ENCODE measurements at regions not wholly inside any gene's neighbourhood (a gene's known extent, or its start where the extent isn't known, plus 50 kb on each side); places are given as distances from the start of the nearest gene placed in this dataset.

DNA sequence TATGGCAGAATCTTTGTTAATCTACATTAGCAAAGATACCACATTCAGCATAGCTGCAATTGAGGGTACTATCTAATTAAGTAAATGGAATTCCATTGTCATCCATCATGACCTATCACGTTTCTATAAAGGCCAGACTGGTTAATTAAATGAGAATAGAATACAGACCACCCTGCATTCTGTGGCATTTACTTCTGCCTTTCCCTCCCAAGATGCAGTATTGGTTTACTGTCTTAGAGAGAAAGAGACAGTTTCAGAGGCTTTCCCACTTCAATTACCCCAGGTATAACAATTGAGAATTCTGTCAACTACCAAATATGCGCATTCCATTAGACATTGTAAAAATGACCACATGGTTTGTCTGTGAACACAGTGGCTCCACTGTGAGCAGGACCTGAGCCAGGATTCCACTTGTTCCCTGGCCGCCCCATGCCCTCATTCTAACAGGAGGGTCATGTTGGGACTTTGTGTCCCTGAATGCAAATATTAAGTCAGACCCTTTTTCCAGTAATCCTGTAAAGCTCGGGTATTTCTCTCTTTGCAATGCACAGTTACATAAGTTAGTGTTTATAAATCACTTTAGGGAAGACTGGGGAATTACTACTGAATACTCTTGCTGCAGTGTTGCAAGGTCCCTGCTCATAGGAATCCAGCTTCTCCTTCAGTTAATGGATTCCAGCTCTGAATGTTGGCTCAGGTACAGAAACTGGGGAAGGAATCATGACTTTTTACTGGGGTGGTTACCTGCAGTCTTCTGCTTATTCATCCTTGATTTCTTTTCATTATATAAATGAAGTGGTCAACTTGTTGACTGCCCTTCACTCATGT is 261.0 kb downstream of the PDGFC start:
- DNase-seq (ENCODE audit: low spot score), result no peak

DNA sequence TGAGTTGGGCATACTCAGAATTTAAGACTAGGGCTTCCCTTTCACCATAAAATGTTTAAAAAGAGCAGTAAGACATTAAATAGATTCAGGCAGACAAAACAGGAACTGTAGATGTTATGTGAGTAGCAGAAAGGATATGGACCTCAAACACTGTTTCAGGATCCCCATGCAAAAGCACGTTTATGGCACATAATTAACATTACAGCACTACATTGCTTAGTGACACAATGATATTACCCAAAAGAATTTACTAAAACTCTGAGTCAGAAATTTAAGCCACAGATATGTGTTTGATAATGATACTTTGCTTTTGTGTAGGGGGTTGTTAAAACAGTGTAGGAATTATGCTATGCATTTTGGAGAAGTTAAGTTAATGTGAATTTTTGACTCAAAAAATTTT is 266.3 kb downstream of the PDGFC start:
- DNase-seq (ENCODE audit: low spot score), result no peak

DNA sequence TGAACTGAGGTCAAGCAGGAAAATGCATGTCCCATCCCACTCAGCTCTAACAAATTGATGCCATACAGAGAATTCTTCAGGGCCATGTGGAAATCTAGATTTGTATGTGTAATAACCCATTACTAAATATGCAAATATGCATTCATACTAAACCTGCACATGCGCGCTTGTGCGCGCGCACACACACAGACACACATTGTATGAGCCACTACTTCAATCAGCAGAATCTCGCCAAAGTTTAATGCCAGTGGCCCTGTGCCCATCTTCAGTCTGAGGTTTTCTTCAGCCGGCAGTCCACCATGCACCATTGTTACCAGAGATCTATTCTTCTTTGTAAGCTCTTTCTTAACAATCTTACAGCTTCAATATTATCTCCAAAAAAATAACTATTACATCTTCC is 276.4 kb downstream of the PDGFC start:
- no peak for DNase-seq (ENCODE audit: low spot score)

DNA sequence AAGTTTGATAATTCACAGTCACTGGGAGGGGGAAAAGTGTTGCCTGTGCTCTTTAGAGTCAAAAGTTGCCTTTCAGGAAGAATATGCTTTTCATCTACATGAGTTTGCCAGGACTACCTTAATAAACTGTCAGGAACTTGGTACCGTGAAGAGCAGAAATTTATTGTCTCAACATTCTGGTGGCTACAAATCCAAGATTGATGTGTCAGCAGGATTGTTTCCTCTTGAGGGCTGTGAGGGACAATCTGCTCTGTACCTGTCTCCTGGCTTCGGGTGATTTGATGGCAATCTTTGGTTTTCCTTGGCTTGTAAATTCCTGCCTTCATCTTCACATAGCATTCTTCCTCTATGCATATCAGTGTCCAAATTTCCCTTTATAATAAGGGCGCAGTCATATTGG is 277.2 kb downstream of the PDGFC start:
- no peak for DNase-seq (ENCODE audit: low spot score)

DNA sequence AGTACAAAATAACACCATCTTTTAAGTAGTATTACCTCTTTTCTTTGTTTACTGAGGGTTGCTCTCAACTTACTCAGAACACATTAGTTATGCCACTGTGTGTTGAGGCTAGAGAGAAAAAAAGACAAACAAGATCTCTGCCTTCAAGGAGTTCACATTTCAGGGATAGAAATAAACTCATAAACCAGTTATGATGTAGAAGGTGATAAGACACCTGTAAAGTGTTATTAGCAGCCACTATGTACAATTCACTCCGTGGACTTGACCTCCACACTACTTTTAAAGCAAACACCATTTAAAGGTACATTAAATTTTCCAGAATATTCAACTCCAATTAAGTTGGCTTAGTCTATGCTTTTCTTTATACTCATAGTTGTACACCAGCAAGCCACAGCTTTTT is 278.0 kb downstream of the PDGFC start:
- no peak for DNase-seq (ENCODE audit: low spot score)

DNA sequence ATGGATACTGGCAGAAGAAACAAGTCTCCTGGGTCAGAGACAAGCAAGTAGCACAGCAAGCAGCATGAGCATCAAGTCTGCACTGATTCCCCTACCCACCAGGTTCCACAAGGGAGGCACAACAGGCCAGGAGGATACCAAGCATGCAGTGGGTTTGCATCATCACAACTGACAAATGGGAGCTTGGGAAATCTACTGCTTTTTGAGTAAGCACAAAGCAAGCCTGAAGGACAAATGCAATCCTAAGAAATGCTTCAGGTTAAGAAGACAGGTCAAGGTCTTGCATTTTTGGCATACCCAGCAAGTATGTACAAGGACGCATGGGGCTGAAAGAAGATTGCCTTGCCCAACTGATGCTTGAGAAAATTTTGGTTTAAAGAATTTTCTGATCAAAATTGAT is 279.6 kb downstream of the PDGFC start:
- DNase-seq (ENCODE audit: low spot score), result no peak

DNA sequence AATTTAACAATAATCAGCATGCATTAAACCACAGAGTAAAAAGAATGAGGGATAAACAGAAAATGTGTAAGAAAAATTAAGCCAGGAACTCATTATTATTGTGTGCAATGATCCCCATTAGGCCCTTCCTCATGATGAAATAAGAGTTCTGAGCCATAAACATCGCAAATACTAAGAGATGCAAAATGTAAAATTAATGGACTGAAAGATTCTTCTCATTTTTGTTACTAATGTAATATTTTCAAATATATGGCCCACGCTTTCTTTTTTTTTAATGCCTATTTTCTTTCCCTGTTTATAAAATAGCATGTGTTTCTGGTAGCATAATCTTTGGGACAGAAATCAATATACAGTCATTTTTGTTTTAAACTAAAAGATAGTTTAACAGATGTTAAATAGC is 281.0 kb downstream of the PDGFC start:
- DNase-seq (ENCODE audit: low spot score), result no peak

DNA sequence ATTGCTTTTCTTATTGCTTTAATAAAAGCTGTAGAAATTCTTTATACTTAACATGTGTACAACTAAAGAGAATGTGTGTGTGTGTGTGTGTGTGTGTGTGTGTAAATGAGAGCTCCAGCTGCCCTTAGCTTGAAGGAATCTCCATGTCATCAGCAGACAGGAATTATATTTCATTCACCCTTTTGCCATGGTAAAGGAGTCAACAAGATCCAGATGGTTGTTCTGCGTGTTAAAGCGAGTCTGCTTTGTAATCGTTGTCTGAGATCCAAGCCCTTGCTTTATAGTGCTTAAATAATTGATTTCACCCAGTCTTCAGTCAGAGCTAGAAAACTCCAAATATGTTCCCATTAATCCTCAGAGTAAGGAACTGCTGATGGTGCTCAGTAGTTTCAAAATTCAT is 285.5 kb downstream of the PDGFC start:
- DNase-seq (ENCODE audit: low spot score), result no peak

DNA sequence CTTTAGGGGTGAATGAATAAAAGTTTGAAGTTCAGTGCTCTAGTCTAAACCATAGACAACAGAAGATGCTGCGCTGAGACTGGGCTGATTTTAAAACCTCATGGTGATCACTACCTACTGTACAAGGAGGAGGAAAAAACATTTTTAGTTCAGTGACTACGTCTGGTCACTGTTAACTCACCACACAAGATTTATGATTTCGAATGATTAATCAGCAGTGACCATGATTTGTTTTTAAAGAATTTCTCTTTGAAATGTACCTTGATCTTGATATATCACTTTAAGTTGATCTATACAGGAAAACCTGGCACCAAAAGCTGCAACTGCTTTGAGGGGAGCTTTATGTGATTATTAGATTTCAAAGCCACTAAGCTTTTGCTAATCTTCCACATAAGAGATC is 286.3 kb downstream of the PDGFC start:
- no peak for DNase-seq (ENCODE audit: low spot score)

DNA sequence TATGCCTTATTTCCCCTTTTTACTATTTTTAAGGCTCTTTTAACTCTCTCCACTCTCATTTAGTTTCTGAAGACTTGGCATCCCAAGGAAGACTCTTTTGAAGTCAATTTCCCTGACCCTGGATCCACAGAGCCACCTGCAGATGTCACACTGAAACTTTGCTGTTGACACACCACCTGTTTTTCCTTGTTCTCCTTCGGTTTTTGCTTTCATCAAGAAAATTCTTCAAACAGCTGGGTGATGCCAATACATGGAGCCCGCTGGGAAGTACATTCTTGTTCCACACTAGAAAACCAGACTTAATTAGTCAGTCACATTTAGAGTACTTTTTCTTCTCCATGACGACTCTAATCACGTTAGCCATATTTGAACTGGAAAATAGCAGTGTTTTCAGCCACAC is 293.9 kb downstream of the PDGFC start:
- no peak for DNase-seq (ENCODE audit: low spot score)

DNA sequence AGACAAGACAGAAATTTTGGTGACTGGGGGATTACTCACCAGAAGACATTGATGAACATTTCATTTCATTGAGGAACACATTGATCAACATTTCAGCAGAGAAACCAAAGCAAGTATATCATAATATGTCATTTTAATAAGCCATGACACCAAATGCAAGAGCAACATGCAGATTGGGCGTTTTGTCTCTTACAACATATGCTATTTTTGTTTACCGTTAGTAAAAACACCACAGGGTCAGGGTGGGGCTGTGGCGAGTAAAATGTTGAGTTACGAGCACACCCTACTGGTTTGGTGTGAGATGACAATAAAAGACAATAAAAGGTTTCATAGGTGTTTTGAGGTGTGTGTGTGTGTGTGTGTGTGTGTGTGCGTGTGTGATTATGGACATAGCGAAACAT is 294.5 kb downstream of the PDGFC start:
- DNase-seq (ENCODE audit: low spot score), result no peak

DNA sequence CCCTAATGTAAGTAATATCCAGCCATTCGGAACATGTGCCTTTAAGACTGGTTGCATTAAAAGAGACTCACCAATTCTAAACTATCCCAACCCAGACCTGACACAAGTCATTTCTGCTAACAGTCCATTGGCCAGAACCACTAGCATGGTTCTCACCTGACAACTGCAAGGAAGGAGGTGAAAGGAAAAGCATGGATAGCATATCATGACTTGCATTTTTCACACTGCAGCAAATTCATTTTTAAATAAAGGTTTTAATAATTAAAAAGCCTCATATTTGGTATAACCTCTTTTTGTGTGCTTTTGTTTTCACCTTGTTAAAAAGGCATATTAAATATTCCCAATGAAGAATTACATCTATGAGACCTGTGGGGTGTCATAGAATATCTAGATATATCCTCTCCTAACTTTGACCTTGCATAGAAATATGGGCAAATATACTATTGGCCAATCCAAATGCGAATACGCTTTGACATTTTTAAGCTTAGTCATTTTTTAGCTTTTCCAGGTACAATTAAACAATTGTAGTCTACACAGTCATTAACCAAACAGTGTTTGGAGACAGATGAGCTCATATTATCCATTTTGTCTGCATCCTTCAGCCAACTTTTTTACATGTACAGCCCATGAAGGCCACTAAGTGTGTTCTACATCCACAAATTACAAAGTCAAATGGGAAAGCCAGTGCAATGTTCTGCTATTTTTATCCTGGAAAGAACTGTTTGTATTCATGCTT is 295.3 kb downstream of the PDGFC start:
- no peak for DNase-seq (ENCODE audit: low spot score)

DNA sequence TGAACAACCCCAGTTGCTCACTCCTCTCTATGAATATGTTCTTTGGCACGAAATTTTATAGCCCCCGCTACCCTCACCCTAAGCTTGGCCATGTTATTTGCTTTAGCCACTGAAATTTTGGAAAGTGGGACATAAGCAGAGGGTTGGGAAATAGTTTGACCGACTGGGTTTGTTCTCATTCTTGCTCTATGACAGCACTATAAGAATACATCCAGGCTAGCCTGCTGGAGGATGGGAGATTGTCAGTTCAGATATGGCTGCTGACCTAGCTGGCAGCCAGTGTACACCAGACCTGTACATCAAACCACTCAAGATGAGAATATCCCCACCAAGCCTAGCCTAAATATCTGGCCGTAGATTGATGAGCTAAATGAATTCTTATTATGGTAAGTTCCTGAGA is 298.1 kb downstream of the PDGFC start:
- no peak for DNase-seq (ENCODE audit: low spot score)

DNA sequence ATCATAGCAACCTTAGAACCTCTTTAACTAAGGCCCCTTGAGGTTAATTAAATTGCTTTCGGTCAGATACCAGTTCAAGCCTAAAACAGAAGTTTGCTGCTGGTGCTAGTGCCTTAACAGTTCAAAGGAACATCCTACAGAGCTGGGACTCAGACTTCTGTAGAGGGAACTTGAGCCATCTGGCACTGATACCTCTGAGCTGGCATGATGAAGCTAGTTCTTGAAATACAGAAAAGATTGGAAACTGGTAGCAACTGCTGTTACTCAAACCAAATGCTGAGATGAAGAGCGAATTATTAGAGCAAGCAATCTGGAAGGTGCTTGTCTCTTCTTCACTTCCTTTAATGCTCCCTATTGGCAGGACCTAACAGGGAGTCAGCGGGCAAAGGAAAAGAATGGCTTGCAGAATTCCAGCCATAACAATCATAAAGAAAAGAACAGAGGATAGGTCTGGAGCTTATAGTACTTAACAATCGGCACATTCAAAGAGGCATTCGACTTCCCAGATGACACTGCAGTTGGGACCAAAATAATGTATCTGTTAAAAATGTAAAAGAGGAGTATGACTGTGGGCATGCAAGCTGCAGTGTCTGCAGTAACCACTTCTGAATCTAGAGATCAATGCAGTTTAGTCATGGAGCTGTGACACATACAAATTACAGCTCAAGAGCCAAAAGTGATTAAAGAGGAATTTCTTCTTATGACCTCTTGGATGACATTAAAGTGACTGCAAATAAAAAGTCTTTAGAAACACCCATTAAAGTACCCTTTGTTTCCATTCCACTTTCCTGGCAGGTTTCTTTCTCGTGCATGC is 298.9 kb downstream of the PDGFC start:
- no peak for DNase-seq (ENCODE audit: low spot score)

DNA sequence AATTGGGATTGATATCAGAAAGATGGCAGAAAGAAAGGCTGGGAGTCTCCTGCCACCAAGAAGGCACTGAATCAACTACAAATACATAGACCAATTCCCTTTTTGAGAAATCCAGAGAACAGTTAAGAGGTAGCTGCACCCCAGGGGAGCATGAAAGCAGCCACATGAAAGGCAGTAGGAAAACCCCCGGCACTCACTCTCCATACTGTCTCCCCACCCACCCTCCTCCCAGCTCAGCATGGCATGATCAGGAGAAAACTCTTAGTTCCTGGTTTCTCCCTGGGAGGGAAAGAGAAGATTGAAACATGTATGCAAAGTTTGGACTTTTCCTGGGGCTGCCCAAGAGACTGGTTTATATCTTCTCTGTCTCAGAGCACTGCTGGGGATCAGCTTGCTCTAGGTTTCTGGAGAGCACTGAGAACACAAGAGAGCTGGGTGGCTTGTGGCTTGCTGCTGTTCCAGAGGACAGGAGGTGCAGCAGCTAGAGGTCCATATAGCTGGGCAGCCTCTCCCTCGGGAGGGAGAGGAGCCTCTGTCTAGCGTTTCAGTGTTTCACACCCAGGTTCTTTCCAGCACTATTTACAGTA is 305.7 kb downstream of the PDGFC start:
- no peak for DNase-seq (ENCODE audit: low spot score)

DNA sequence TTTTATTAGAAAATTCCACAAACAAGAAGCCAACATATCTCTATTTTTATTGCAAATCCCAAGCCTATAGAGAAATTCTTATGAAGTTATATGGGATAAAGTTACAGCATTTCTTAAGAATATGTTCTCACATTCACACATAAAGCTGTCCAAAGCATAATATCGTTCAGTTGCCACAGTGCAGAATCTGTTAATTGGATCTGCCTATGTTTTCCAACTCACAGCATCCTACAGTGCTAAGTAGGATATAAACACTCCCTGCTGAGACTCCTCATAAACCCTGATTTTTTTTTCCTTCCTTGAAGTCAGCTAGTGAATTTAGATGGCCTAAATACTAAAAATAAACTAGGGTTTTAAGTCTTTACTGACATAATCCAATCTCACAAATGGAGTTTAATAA is 307.9 kb downstream of the PDGFC start:
- DNase-seq (ENCODE audit: low spot score), result no peak

DNA sequence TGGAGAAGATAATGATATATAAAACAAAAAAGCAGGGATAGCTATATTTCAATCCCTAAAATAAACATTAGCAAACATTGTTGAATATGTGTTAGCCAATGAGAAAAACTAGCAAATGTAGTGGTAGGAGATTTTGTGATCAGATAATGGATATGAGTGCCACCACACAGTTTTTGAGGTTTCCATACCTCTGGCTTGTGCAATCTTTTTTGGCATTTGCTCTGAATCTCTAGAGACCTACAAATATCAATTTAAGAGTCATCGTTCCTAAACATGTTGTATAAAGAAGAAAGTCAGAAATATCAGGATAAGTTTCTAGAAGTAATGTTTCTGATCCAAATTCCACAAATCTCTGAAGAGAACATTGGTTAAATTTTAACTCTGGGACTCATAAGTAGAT is 308.7 kb downstream of the PDGFC start:
- DNase-seq (ENCODE audit: low spot score), result no peak

DNA sequence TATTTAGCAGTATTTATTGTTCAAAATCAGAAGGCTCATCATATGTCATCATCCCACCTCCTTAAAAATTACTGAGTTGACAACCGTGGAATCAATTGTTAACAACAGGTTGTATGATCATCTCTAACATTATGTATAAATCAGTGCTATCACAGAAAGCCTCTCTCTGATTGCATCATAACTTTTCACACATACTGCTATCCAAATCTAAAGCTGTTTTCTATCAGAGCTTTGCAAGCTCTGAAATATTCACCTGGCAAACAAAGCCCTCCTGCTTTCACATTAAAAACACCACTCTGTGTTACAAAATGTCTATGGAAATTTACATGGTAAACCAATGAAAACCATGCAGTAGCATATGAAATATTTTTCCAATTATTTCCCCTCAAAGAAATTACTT is 310.0 kb downstream of the PDGFC start:
- DNase-seq (ENCODE audit: low spot score), result no peak

DNA sequence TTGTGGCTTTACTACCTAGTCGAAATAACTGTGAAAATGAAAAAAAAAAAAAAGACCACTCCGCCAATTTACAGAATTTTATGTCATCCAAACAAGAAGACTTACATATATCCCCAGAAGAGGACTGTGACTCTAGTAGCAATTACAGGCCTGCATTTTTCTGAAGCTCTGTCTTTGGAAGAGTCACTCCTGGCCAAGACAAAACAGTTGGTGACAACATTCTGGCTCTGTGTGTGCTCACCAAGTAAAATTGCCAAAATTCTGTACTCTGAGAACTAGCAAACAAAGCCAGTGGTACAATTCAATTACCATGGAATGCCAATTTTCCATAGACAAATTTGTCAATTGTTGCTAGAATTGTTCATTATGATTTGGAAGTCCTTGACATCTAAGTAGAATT is 311.1 kb downstream of the PDGFC start:
- no peak for DNase-seq (ENCODE audit: low spot score)

DNA sequence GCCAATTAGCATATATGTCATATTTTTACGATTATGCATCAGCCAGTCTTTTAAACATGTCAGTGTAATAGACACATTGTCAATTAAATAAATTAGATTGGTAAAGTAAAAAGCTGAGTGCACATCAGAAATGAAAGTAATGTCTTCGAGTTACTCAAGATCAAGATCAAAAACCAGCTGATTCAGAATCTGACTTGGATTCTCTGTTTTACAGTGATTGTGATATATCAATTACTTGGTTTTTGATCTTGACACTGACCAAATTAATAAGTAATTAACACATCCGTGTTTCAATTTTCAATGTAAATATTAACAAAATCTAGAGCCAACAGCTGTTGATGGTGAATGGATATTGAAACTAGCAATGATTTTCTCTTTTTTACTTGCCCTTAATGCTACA is 311.6 kb downstream of the PDGFC start:
- no peak for DNase-seq (ENCODE audit: low spot score)

DNA sequence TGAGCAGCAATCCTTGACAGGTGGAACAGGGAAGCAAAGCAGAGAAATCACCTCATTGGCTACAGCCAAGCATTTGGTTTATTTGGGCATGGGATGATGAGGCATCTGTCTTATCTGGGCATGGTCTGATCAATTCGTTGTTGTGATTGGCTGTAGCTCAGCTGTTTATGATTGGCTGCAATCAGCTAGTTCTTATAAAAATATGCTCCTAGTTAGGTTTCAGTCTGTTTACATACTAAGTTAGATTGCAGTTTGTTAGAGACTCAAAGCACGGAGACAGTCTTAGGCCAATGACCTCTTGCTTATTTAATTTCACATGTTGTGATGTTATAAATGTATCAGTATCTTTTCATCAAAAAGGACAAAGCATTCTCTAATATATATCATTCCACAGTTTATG is 312.0 kb downstream of the PDGFC start:
- DNase-seq (ENCODE audit: low spot score), result no peak

DNA sequence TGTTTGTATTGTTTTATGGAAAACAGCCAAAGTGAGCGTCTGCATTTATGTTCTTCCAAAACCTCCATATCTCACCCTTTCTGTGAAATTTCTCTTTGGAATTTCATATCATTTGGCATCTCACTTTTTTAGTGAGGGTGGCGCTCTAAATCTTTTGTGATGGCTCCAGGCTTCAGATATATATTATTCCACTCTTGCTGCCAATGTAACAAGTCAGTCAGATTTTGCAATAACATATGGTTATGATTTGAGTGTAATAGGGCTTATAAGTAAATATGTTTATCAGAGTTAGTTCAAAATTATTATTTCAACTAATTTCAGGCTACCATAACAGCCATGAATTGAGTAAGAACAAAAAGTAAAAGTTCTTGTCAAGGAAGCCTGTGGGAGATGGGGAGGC is 314.7 kb downstream of the PDGFC start:
- no peak for DNase-seq (ENCODE audit: low spot score)

DNA sequence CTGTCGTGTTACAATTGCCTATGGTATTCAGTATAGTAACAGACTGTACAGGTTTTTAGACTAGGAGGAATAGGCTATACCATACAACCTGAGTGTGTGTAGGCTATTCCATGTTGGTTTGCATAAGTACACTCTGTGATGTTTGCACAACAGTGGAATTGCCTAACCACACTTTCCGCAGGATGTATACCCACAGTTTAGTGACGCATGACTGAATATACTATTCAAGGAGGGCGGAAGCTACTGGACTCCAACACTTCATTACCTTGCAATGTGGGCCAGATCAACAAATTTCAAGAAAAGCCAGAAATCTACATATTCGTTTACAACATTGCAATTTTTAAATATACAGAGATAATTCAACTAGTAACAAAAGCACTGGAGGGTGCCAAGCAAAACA is 317.2 kb downstream of the PDGFC start:
- peak; percentile 10 for DNase-seq (ENCODE audit: low spot score)
